Right cardiac atrium (tissue), 5 donors: ENCODE measurements at regions not wholly inside any gene's neighbourhood (a gene's known extent, or its start where the extent isn't known, plus 50 kb on each side); places are given as distances from the start of the nearest gene placed in this dataset.
"Not testable (repeated sequence)": the region's sequence is repeated elsewhere in the genome, so short reads cannot be mapped to it uniquely, and the experiment has no call there.

Source experiments
- ATAC-seq, 2 donors: fragments of 200-7000 bp; cut with Tn5 transposase; one replicate each; pipeline versions ENCODE4 v1.8.0 to v1.9.1; 2020; ENCODE audit warnings: moderate library complexity in 2 of 2, mild to moderate bottlenecking in 1 of 2
- DNase-seq, 3 donors: peaks; one replicate each; pipeline ENCODE4 v3.0.0-alpha.2; 2020
- H3K27ac ChIP-seq: one replicate; pipeline ENCODE4 v1.5.1; 2013; ENCODE audit warnings: mild to moderate bottlenecking, low read length, control low read depth, moderate library complexity
- H3K27me3 ChIP-seq: one replicate; pipeline ENCODE4 v1.6.1; 2013; ENCODE audit not compliant: control insufficient read depth, insufficient read depth
- H3K4me1 ChIP-seq: one replicate; pipeline ENCODE4 v1.6.1; 2013; ENCODE audit warnings: low read length; ENCODE audit not compliant: control insufficient read depth, insufficient read depth
- H3K4me3 ChIP-seq: one replicate; pipeline ENCODE4 v1.5.1; 2013; ENCODE audit warnings: low read length, control low read depth
- H3K9me3 ChIP-seq: one replicate; pipeline ENCODE4 v1.6.1; 2013; ENCODE audit warnings: low read length; ENCODE audit not compliant: control insufficient read depth
- WGBS: extraction: QIAGEN DNeasy Blood & Tissue Kit; methylation state at CpG from one replicate; pipeline ENCODE4 v1.1.7; 2013; 5-methylcytosine and 5-hydroxymethylcytosine counted together
- intact Hi-C, 4 donors: fragments of 100-400 bp; cut with DNase I; formaldehyde crosslinking; loops; one replicate each; pipeline versions ENCODE4 v1.11.0 to v1.14.0; 2022 to 2023
- donor health status: healthy with polysubstance abuse.
- donor health status: DM: no; HTN: yes; CAD: no.
- donor health status: DM: no; HTN: no; CAD: no.
- donor health status: DM: no; HTN: yes; CAD: no; lungs with severe emphysema.
- donor health status: DM: yes; HTN: yes; CAD: no.

DNA sequence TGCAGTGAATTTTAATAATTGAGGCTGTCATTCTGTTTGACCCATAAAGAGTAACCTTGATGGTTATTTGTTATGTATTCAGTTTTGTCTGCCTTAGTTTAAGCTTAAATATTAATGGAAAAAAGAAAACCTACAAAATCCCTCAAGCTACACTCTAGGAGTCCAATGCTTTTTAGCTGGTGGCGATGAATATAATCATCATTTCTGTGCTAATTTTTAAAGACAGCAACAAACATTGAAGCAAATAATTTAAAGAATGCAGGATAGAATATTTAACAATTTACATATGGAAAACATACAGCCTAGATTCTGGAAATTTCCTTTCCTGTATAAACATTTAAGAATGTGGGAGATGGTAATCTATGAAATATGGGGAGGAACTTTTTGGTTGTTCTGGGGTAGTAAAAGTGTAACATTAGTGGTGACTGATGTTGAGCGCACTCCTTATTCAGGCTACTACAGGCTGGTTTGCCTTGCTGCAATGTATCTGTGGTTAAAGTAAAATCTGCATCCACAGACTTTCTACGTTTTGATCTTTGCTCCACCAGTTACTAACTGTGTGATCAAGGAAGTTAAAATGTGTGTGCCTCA is 287.9 kb upstream of the DEFB112 start:
- Histone ChIP-seq H3K4me1 (no peaks in the 10 kb centered on the region), H3K4me3 (no peak overlapping the region), H3K9me3 (no peaks in the 10 kb centered on the region), H3K27me3 (no peaks in the 10 kb centered on the region), H3K27ac (no peak overlapping the region)
- intact Hi-C loops, result no loop called here
- WGBS, result 86% methylated on average over 3 of the region's 3 CpGs
- DNase-seq (no peak), ATAC-seq (no peak)

DNA sequence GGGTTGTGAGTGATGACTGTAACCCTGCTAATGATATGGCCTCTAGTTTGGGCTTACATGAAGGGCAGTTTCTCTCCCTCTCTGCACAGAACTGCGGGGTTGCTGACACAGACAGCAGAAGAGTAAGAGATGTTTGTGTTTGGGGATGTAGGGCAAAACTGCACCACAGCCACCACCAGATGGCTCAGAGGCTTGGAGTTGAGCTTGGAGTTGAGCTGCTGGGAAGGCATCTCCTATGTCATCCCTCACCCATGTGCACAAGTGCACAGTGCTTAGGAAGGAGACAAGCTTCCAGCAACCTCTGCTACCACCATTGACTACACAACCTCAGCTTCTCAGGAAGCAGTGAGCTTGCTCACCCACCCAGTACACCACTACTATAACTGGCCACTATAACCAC is 303.9 kb upstream of the DEFB112 start:
- Histone ChIP-seq H3K4me3 (no peak overlapping the region), H3K9me3 (no peaks in the 10 kb centered on the region), H3K4me1 (no peaks in the 10 kb centered on the region), H3K27ac (no peak overlapping the region), H3K27me3 (no peaks in the 10 kb centered on the region)
- no peak for DNase-seq
- 52% methylated on average over 1 of the region's 1 CpG for WGBS
- intact Hi-C loops, result no loop called here
- no peak for ATAC-seq

DNA sequence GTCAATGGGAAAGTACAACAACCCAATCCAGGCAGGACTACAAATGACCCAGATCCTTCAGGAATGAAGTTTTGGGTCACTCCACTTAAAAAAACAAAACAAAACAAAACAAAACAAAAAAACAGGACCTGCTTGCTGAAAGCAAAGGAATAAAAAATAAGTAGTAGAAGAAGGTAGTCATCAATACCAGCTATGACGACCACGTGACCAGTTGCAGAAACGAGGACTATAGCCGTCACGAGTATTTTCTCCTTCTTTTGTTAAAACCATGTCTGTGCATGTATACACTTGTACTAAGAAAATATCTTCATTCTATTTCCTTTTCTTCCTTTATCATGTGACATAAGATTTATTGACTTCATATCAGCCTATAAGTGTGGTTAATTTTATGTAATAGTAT is 308.4 kb upstream of the DEFB112 start:
- no peak overlapping the region for H3K4me3 ChIP-seq
- no peaks in the 10 kb centered on the region for H3K9me3 ChIP-seq
- no peak overlapping the region for H3K27ac ChIP-seq
- ATAC-seq, result no peak
- H3K4me1 ChIP-seq, result no peaks in the 10 kb centered on the region
- DNase-seq, result no peak
- 90% methylated on average over 5 of the region's 5 CpGs for WGBS
- H3K27me3 ChIP-seq, result no peaks in the 10 kb centered on the region
- intact Hi-C loops, result no loop called here

DNA sequence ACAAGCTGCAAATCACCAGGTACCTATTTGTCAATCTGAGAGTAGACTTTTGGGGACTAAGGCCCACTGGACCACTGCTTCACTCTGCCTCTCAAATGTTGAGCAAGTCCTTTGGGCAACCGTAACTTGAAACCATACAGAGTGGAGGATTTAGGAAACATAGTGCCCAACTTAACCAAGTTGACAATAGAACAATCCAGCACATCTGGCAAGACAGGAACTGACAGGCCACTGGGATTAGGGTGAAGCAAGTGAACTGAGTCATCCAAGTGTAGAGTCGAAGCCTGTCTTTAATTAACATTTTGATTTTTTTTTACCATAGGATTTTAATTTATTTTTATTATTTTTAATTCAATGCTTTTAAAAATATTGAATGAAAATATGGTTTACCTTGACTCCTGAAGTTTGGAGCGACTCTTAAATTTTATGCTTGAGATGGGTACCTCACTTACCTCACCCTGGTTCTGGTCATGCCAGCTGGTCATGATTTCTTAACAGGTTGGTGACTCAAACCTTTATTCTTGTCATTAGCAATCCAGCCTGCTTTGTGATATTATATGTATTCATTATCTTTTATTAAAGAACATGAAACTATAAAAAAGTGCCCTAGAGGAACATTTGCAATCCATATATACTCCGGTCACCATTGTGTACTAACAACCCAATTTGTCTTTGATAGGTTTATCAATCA is 312.1 kb upstream of the DEFB112 start:
- intact Hi-C loops, result no loop called here
- no peak for ATAC-seq

DNA sequence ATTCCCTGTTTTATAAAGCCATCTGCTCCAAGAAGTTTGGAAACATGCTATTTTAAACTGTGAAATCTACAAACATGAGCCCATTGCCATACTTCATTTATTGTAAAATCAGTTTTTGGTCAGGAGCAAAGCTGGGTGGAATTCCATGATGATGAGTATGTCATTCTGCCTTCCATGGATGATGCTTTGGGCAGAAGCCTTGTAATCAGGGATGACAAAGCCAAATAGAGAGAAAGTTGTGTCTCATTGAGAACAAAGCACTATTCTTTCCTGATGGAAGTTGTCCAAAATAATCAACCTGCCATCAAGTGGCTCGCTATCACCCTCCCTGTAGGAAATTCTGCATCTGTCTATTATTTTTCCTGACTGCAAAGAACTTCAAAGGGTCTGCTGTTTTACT is 313.0 kb upstream of the DEFB112 start:
- intact Hi-C loops, result no loop called here

More for the DNA sequence above, 312.1 kb upstream of the DEFB112 start:
- Histone ChIP-seq H3K27me3 (no peaks in the 10 kb centered on the region), H3K4me1 (no peaks in the 10 kb centered on the region), H3K9me3 (no peaks in the 10 kb centered on the region), H3K27ac (no peak overlapping the region), H3K4me3 (no peak overlapping the region)
- WGBS, result 85% methylated on average over 4 of the region's 4 CpGs
- DNase-seq, result no peak

DNA sequence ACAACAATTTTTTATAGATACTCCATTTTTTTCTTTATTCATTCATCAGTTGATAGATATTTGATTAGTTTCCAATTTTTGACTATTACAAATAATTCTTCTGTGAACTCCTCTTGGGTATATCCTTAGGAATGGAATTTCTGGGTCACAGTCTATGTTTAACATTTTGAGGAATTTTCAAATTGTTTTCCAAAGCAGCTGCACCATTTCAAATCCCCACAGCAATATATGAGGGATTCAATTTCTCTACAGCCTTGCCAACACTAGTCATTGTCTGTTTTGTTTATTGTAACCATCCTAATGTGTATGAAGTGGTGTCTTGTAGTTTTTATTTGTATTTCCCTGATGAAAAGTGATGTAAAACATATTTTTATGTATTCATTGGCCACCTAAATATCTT is 320.3 kb upstream of the DEFB112 start:
- no peak overlapping the region for H3K4me3 ChIP-seq
- intact Hi-C loops, result no loop called here

More for the DNA sequence above, 313.0 kb upstream of the DEFB112 start:
- Histone ChIP-seq H3K27ac (no peak overlapping the region), H3K27me3 (no peaks in the 10 kb centered on the region), H3K9me3 (no peaks in the 10 kb centered on the region), H3K4me3 (no peak overlapping the region), H3K4me1 (no peaks in the 10 kb centered on the region)
- ATAC-seq (no peak), DNase-seq (no peak)
- 29% methylated on average over 1 of the region's 1 CpG for WGBS

DNA sequence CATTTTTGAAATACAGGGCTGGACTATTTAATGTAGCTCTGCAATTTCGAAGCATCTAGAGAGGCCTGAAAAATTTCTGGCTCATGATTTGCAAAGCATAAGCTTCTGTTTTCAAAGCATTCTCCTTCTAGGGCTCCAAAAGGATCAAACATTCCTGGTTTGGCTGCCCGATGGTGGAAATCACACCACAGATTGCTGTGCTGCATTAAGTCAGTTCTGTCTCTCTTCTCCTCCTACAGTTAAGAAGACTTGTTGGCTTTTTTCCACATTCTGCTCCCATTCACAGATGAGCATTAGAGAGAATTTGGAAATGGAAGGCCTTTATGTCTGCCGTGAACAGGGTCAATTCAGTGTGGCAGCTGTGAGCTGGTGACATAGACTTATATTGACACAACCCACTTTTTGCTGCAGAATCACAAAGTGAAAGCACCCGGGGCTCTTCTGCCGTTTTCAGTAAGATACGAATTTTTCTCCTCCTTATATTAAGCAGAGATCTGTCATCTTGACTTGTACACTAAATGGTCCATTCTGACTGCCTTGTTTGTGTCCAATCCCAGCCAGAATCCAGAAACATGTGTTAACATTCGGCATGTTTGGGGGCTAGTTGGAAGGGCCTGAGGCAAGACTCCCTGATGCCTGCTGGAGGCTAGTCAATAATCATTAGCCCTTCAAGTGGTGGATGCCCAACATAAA is 330.8 kb upstream of the DEFB112 start:
- intact Hi-C loops, result no loop called here
- ATAC-seq (no peak), DNase-seq (no peak)
- Histone ChIP-seq H3K27me3 (no peaks in the 10 kb centered on the region), H3K4me3 (no peak overlapping the region), H3K27ac (no peak overlapping the region), H3K4me1 (no peaks in the 10 kb centered on the region), H3K9me3 (no peaks in the 10 kb centered on the region)
- 62% methylated on average over 7 of the region's 7 CpGs for WGBS

More for the DNA sequence above, 320.3 kb upstream of the DEFB112 start:
- Histone ChIP-seq H3K9me3 (no peaks in the 10 kb centered on the region), H3K27ac (no peak overlapping the region), H3K4me1 (no peaks in the 10 kb centered on the region), H3K27me3 (no peaks in the 10 kb centered on the region)
- ATAC-seq, result no peak
- DNase-seq, result no peak

DNA sequence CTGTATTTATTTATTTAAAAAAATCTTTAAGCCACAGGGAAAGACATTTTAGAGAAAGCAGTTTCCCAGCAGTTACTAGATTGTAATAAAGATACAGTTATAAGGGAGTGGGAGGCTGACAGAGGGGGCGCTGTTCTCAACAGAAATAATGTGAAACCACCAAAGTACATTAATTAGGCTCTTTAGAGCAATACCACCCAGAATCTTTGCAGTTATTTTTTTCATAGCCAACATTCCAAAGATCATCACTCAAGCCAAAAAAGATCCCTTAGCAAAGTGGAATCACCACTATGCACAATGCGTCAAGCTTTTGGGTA is 331.3 kb upstream of the DEFB112 start:
- H3K27ac ChIP-seq, result no peak overlapping the region
- intact Hi-C loops, result no loop called here
- no peak for DNase-seq
- H3K4me1 ChIP-seq, result no peaks in the 10 kb centered on the region
- no peak overlapping the region for H3K4me3 ChIP-seq
- no peaks in the 10 kb centered on the region for H3K27me3 ChIP-seq
- ATAC-seq, result no peak
- WGBS, result 43% methylated on average over 2 of the region's 2 CpGs
- H3K9me3 ChIP-seq, result no peaks in the 10 kb centered on the region

DNA sequence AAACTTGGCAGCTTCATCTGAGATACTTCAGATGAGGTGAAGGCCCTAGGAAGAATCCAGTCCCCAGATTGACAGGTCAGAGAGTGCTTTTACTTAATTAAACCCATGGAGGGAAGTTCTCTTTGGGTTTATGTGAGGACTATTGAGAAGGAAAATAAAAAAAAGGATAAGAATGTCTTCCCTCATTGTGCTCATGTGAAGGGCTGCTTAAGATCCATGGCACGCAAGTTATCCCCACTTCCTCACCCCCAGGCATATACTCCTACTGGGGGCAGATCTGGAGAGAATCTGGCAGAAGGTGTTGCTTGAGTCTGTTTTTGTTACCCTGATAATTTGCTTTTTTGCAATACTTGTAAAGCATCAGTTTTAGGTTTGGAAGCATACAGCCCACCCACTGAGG is 322.9 kb upstream of the TFAP2D start:
- no peak for ATAC-seq
- DNase-seq, result no peak
- Histone ChIP-seq H3K27ac (no peak overlapping the region), H3K27me3 (no peaks in the 10 kb centered on the region), H3K9me3 (no peaks in the 10 kb centered on the region), H3K4me1 (no peaks in the 10 kb centered on the region), H3K4me3 (no peak overlapping the region)
- intact Hi-C loops, result no loop called here
- 89% methylated on average over 1 of the region's 1 CpG for WGBS

DNA sequence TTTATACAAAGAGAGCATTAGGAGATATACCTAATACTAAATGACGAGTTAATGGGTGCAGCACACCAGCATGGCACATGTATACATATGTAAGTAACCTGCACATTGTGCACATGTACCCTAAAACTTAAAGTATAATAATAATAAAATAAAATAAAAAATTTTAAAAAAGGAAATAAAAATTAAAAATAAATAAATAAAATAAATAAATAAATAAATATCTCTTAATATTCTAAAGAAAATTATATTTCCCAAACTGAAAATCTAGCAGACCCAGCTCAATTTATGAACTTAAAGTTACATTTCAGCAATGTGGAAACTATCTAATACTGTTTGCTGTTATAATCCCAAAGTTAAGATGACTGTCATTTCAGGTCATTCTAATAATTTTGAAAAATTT is 319.2 kb upstream of the TFAP2D start:
- ATAC-seq, H3K27me3 ChIP-seq, H3K4me1 ChIP-seq, H3K4me3 ChIP-seq, intact Hi-C loops, H3K27ac ChIP-seq, DNase-seq, H3K9me3 ChIP-seq: not testable (repeated sequence)
- 87% methylated on average over 1 of the region's 1 CpG for WGBS

DNA sequence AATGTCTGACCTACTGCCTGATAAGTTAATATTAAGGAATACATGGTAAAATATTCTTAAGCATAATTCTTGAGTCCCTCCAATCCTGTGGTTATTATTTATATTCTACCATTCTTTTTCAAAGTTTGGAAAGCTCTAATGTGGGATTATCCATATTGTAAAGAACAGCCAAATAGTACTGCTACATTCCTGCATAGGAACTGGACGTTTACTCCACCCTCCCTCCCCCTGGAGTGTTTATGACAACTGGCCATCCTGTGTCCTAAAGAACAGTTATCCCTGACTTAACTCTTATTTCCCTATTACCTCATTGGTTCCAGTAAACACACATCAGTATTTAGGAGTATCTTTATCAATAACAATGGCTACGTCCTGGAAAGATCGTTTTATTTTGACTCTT is 308.7 kb upstream of the TFAP2D start:
- WGBS, result 29% methylated on average over 3 of the region's 3 CpGs
- Histone ChIP-seq H3K27ac (no peak overlapping the region), H3K27me3 (no peaks in the 10 kb centered on the region), H3K9me3 (no peaks in the 10 kb centered on the region), H3K4me3 (no peak overlapping the region), H3K4me1 (no peaks in the 10 kb centered on the region)
- intact Hi-C loops, result no loop called here
- DNase-seq, result no peak
- no peak for ATAC-seq
